IMR-90 (cell line): ENCODE measurements at regions not wholly inside any gene's neighbourhood (a gene's known extent, or its start where the extent isn't known, plus 50 kb on each side); places are given as distances from the start of the nearest gene placed in this dataset.

ENCODE experiments used
- ATAC-seq: fragments of 200-7000 bp; cut with Tn5 transposase; 2 replicates; pipeline ENCODE4 v1.9.1; 2020; ENCODE audit warnings: low read depth, mild to moderate bottlenecking, moderate library complexity
- BruUV-seq: library from RNA; stranded (reverse); fragments of 400-500 nt; replicated peaks from 2 replicates; lab custom pipeline; 2021; lab: Mats Ljungman, UMichigan
- CTCF ChIA-PET: fragments of 300-600 bp; formaldehyde crosslinking; extraction: SDS; loops from one replicate; lab custom pipeline; 2021; ENCODE audit warnings: antibody characterized with exemption; lab: Yijun Ruan, JAX
- POLR2A ChIA-PET: fragments of 300-600 bp; sonication (Branson Sonifier 250); formaldehyde crosslinking; loops from one replicate; lab custom pipeline; 2022; ENCODE audit warnings: antibody characterized with exemption; ENCODE audit not compliant: unreplicated experiment; lab: Charles Lee
- DNase-seq: peaks from one replicate; pipeline ENCODE4 v3.0.0; 2013
- H2AFZ ChIP-seq: replicated peaks from 2 replicates; pipeline ENCODE3; 2013; ENCODE audit warnings: low read length, mild to moderate bottlenecking; ENCODE audit not compliant: poor library complexity
- H2AK5ac ChIP-seq: 2 replicates; pipeline ENCODE4 v1.6.1; 2013; ENCODE audit warnings: low read depth, low read length, inconsistent platforms
- H2AK9ac ChIP-seq: replicated peaks from 2 replicates; pipeline ENCODE3; 2013; ENCODE audit warnings: mild to moderate bottlenecking, low read depth, low read length, moderate library complexity; ENCODE audit not compliant: poor library complexity
- H2BK120ac ChIP-seq: 2 replicates; pipeline ENCODE4 v1.6.1; 2013; ENCODE audit warnings: low read depth, low read length, inconsistent platforms
- H2BK15ac ChIP-seq: 3 replicates; pipeline ENCODE4 v1.6.1; 2013; ENCODE audit warnings: low read depth, low read length, inconsistent platforms
- H2BK20ac ChIP-seq: 2 replicates; pipeline ENCODE4 v1.6.1; 2013; ENCODE audit warnings: low read depth, mild to moderate bottlenecking, inconsistent platforms, low read length, moderate library complexity
- H2BK5ac ChIP-seq: 2 replicates; pipeline ENCODE4 v1.6.1; 2013; ENCODE audit warnings: mild to moderate bottlenecking, low read depth, low read length, inconsistent platforms; ENCODE audit not compliant: poor library complexity, severe bottlenecking
- H3K14ac ChIP-seq: replicated peaks from 2 replicates; pipeline ENCODE4 v1.6.1; 2013; ENCODE audit warnings: low read depth, low read length, inconsistent platforms
- H3K18ac ChIP-seq: 2 replicates; pipeline ENCODE4 v1.6.1; 2013; ENCODE audit warnings: low read depth, low read length, control low read depth
- H3K23ac ChIP-seq: 2 replicates; pipeline ENCODE4 v1.6.1; 2013; ENCODE audit warnings: low read depth, low read length, inconsistent platforms
- H3K27ac ChIP-seq: 2 replicates; pipeline ENCODE4 v1.5.1; 2013; ENCODE audit warnings: mild to moderate bottlenecking, control low read depth, low read length; ENCODE audit not compliant: insufficient read depth
- H3K27me3 ChIP-seq: 2 replicates; pipeline ENCODE4 v1.6.1; 2013; ENCODE audit warnings: low read length; ENCODE audit not compliant: control insufficient read depth, insufficient read depth
- H3K36me3 ChIP-seq: 2 replicates; pipeline ENCODE4 v1.6.1; 2013; ENCODE audit warnings: low read length, mixed read lengths; ENCODE audit not compliant: control insufficient read depth, insufficient read depth
- H3K4ac ChIP-seq: 2 replicates; pipeline ENCODE4 v1.6.1; 2013; ENCODE audit warnings: low read depth, low read length, inconsistent platforms
- H3K4me1 ChIP-seq: 2 replicates; pipeline ENCODE4 v1.6.1; 2013; ENCODE audit warnings: low read length, mixed read lengths; ENCODE audit not compliant: control insufficient read depth, insufficient read depth
- H3K4me2 ChIP-seq: 2 replicates; pipeline ENCODE4 v1.6.1; 2013; ENCODE audit warnings: low read depth, mild to moderate bottlenecking, control low read depth, low read length, moderate library complexity
- H3K4me3 ChIP-seq: 2 replicates; pipeline ENCODE4 v1.5.1; 2013; ENCODE audit warnings: low read depth, mild to moderate bottlenecking, control low read depth, low read length, moderate library complexity; ENCODE audit not compliant: insufficient read depth
- H3K56ac ChIP-seq: 2 replicates; pipeline ENCODE4 v1.6.1; 2013; ENCODE audit warnings: low read length, inconsistent platforms; ENCODE audit not compliant: insufficient read depth; ENCODE audit errors: extremely low read depth
- H3K79me1 ChIP-seq, 2 experiments: 2 replicates each; pipeline ENCODE4 v1.6.1; 2013; ENCODE audit warnings: low read length in 2 of 2, inconsistent platforms in 1 of 2, low read depth in 1 of 2
- H3K9ac ChIP-seq: 2 replicates; pipeline ENCODE4 v1.6.1; 2013; ENCODE audit warnings: low read depth, low read length, control low read depth
- H3K9me1 ChIP-seq: 2 replicates; pipeline ENCODE4 v1.6.1; 2013; ENCODE audit warnings: low read length, inconsistent platforms; ENCODE audit not compliant: insufficient read depth
- H3K9me3 ChIP-seq: 2 replicates; pipeline ENCODE4 v1.6.1; 2013; ENCODE audit warnings: low read length; ENCODE audit not compliant: control insufficient read depth, insufficient read depth
- H4K20me1 ChIP-seq: 2 replicates; pipeline ENCODE4 v1.6.1; 2013; ENCODE audit warnings: low read length, inconsistent platforms; ENCODE audit not compliant: insufficient read depth
- H4K5ac ChIP-seq: 2 replicates; pipeline ENCODE4 v1.6.1; 2013; ENCODE audit warnings: mild to moderate bottlenecking, low read depth, low read length, control low read depth
- H4K8ac ChIP-seq, 2 experiments: 2 replicates each; pipeline ENCODE4 v1.6.1; 2013; ENCODE audit warnings: low read depth in 2 of 2, low read length in 2 of 2, control low read depth in 1 of 2, inconsistent platforms in 1 of 2
- H4K91ac ChIP-seq: 2 replicates; pipeline ENCODE4 v1.6.1; 2013; ENCODE audit warnings: low read depth, low read length, inconsistent platforms; ENCODE audit not compliant: insufficient read depth
- POLR2A ChIP-seq: IDR thresholded peaks from 2 replicates; pipeline ENCODE4 v1.6.1; 2012; ENCODE audit warnings: mild to moderate bottlenecking, low read depth, low read length
- RFX5 ChIP-seq: IDR thresholded peaks from 2 replicates; pipeline ENCODE4 v1.8.0; 2012; ENCODE audit warnings: low read depth, mild to moderate bottlenecking, low read length, moderate library complexity
- WGBS, 2 experiments: methylation state at CpG; one replicate each; pipeline versions ENCODE4 v1.1.5 to v1.1.7; 2013; ENCODE audit warnings: missing lambda C conversion rate in 2 of 2; ENCODE audit not compliant: insufficient read length in 1 of 2; ENCODE audit errors: extremely low coverage in 2 of 2; 5-methylcytosine and 5-hydroxymethylcytosine counted together
- dilution Hi-C: fragments of 300-500 bp; cut with HindIII; formaldehyde crosslinking; loops from one replicate; pipeline ENCODE4 v1.14.3; 2018; ENCODE audit warnings: low sequenced_read_pairs; ENCODE audit not compliant: unreplicated experiment
- in situ Hi-C: fragments of 300-500 bp; cut with MboI; formaldehyde crosslinking; loops from 3 replicates; pipeline ENCODE4 v1.14.3; 2019; ENCODE audit warnings: low sequenced_read_pairs, inconsistent platforms, mixed read lengths
- intact Hi-C: fragments of 100-400 bp; cut with micrococcal nuclease; formaldehyde crosslinking; loops from 2 replicates; pipeline ENCODE4 v1.10.0; 2022

DNA sequence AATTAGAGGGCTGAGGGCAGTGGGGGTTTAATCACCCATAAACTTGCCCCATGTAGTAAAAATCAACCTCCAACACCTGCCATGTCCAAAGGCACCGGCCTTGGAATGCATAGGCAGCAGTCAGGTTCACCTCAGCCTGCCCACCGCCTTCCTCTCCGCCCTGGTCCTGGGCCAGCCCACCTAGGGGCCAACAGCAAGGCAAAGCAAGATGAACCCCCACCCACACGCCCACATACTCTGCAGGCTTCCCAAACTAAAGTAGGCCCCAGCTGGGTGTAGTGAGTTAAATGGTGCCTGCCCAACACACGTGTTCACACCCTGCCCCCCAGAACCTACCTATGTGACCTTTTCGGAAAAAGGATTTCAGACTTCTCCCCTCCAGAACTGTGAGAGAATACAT is 92.9 kb upstream of the RAI14 start:
- Histone ChIP-seq H3K56ac (no peak overlapping the region), H3K4me1 (peaks cover 9% of the 10 kb centered on the region), H3K9ac (no peak overlapping the region), H3K9me1 (peaks cover 11% of the 10 kb centered on the region), H3K4me2 (no peak overlapping the region), H2BK20ac (peak overlapping the region; percentile 39; the same call in 1 of the 2 replicates), H3K4me3 (no peak overlapping the region), H3K9me3 (no peaks in the 10 kb centered on the region), H4K91ac (no peak overlapping the region), H3K18ac (no peak overlapping the region; the same call in 1 of the 2 replicates), H4K8ac (no peak overlapping the region), H3K27me3 (no peaks in the 10 kb centered on the region), H4K5ac (no peak overlapping the region), H2BK15ac (peak overlapping the region; percentile 70; the same call in 1 of the 3 replicates), H2BK5ac (peak overlapping the region; percentile 27), H2AFZ (no peak overlapping the region), H3K14ac (0 out of 2 replicates have a peak overlapping the region, but pooled peaks have one; percentile 6), H3K79me1 (no peaks in the 10 kb centered on the region; a peak in 1 of 4 replicates), H3K23ac (0 out of 2 replicates have a peak overlapping the region, but pooled peaks have one; percentile 82), H3K27ac (no peak overlapping the region), H3K36me3 (no peaks in the 10 kb centered on the region), H2BK120ac (peak overlapping the region; percentile 96; the same call in 1 of the 2 replicates), H2AK5ac (peak overlapping the region; percentile 17; the same call in 1 of the 2 replicates), H4K20me1 (no peaks in the 10 kb centered on the region), H2AK9ac (no peak overlapping the region), H3K4ac (peak overlapping the region; percentile 83; the same call in 1 of the 2 replicates)
- ChIA-PET CTCF (no interaction called here), POLR2A (no interaction called here)
- no peak for ATAC-seq
- DNase-seq, result no peak
- TF ChIP-seq RFX5 (no peak), POLR2A (no peak)
- dilution Hi-C loops, result no loop called here
- in situ Hi-C loops, result no loop called here
- intact Hi-C loops, result no loop called here
- no TSS peak for BruUV-seq
- WGBS, 2 experiments, result no CpG with 5 or more reads among the region's 6 CpGs
